Astrocyte (in vitro differentiated cells and primary cell): ENCODE measurements at regions not wholly inside any gene's neighbourhood (a gene's known extent, or its start where the extent isn't known, plus 50 kb on each side); places are given as distances from the start of the nearest gene placed in this dataset.

Experiments used
- EZH2 ChIP-seq: IDR thresholded peaks from 2 replicates; pipeline ENCODE4 v1.6.1; 2012; ENCODE audit warnings: mild to moderate bottlenecking, low read length, inconsistent platforms; ENCODE audit not compliant: insufficient read depth
- TF ChIP-seq, protein P1 (sequence below): IDR thresholded peaks from 2 replicates; pipeline ENCODE4 v1.5.1; 2011; ENCODE audit warnings: low read depth, mild to moderate bottlenecking, inconsistent platforms, low read length, moderate library complexity; ENCODE audit not compliant: insufficient read depth

DNA sequence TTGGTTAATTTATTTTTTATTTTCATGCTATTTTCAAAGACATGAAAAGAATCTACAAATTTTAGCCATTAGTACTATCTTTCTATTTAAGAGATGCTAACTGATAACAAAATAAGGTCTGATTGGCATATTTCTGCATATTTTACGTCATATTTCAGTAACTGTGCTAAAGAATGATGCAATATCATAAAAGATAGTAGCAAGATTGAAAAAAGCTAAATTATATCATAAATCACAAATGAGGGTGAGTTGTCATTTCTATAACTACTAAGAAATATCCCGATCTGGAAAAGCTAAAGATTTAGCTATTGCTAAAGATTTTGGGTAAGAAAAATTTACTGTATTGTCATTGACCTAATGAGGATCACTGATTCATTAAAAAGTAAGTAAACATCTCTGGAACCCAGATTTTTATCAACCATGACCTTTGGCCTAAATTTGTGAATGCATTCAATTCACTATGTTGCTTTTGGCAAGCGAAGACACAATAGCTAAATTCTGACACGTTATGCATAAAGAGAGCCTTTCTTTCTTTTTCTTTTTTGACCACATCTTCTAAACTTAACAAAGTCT, 103.6 kb downstream of the HPGD start:
- TF ChIP-seq, protein P1, sequence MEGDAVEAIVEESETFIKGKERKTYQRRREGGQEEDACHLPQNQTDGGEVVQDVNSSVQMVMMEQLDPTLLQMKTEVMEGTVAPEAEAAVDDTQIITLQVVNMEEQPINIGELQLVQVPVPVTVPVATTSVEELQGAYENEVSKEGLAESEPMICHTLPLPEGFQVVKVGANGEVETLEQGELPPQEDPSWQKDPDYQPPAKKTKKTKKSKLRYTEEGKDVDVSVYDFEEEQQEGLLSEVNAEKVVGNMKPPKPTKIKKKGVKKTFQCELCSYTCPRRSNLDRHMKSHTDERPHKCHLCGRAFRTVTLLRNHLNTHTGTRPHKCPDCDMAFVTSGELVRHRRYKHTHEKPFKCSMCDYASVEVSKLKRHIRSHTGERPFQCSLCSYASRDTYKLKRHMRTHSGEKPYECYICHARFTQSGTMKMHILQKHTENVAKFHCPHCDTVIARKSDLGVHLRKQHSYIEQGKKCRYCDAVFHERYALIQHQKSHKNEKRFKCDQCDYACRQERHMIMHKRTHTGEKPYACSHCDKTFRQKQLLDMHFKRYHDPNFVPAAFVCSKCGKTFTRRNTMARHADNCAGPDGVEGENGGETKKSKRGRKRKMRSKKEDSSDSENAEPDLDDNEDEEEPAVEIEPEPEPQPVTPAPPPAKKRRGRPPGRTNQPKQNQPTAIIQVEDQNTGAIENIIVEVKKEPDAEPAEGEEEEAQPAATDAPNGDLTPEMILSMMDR = no peak
- TF ChIP-seq EZH2 = no peak
